Caco-2 (cell line): ENCODE measurements at regions not wholly inside any gene's neighbourhood (a gene's known extent, or its start where the extent isn't known, plus 50 kb on each side); places are given as distances from the start of the nearest gene placed in this dataset.

Source experiments
- BruUV-seq: library from RNA; stranded (reverse); fragments of 400-500 nt; replicated peaks from 2 replicates; lab custom pipeline; 2021; lab: Mats Ljungman, UMichigan
- CTCF ChIA-PET: fragments of 300-600 bp; sonication (Branson Sonifier 250); formaldehyde crosslinking; loops from one replicate; lab custom pipeline; 2022; ENCODE audit warnings: antibody characterized with exemption; lab: Charles Lee
- POLR2A ChIA-PET: fragments of 300-600 bp; sonication (Branson Sonifier 250); formaldehyde crosslinking; loops from one replicate; lab custom pipeline; 2022; ENCODE audit warnings: antibody characterized with exemption; lab: Charles Lee
- DNase-seq, 2 experiments: peaks; one replicate each; pipeline versions ENCODE4 v3.0.0 to v3.0.0-alpha.2; 2020 to 2022
- H3K27me3 ChIP-seq: replicated peaks from 2 replicates; pipeline ENCODE4 v1.6.0; 2011; ENCODE audit warnings: low read length; ENCODE audit not compliant: control insufficient read depth, insufficient read depth
- H3K36me3 ChIP-seq: 2 replicates; pipeline ENCODE4 v1.5.1; 2011; ENCODE audit warnings: low read length; ENCODE audit not compliant: control insufficient read depth, insufficient read depth
- H3K4me1 ChIP-seq: fragments of 250-450 bp; sonication (Bioruptor Pico); 2 replicates; pipeline ENCODE4 v1.5.1; 2020; ENCODE audit warnings: mild to moderate bottlenecking
- H3K4me3 ChIP-seq: 2 replicates; pipeline ENCODE4 v1.5.1; 2011; ENCODE audit warnings: low read depth, mild to moderate bottlenecking, control low read depth, low read length
- H3K9me3 ChIP-seq: fragments of 250-450 bp; sonication (Bioruptor Pico); 2 replicates; pipeline ENCODE4 v1.5.1; 2020; ENCODE audit warnings: mild to moderate bottlenecking, moderate library complexity
- H3K27ac Mint-ChIP-seq: one replicate; pipeline ENCODE4 v1.8.0; 2022; ENCODE audit warnings: mixed read lengths; ENCODE audit not compliant: unreplicated experiment
- H3K27me3 Mint-ChIP-seq: one replicate; pipeline ENCODE4 v1.8.0; 2022; ENCODE audit warnings: mixed read lengths; ENCODE audit not compliant: insufficient read depth, unreplicated experiment
- H3K36me3 Mint-ChIP-seq: one replicate; pipeline ENCODE4 v1.8.0; 2022; ENCODE audit warnings: mild to moderate bottlenecking, mixed read lengths; ENCODE audit not compliant: insufficient read depth, unreplicated experiment
- H3K4me1 Mint-ChIP-seq: one replicate; pipeline ENCODE4 v1.8.0; 2022; ENCODE audit warnings: low read depth, mixed read lengths; ENCODE audit not compliant: unreplicated experiment
- H3K4me3 Mint-ChIP-seq: one replicate; pipeline ENCODE4 v1.8.0; 2022; ENCODE audit warnings: mild to moderate bottlenecking, moderate library complexity, mixed read lengths; ENCODE audit not compliant: unreplicated experiment
- H3K9me3 Mint-ChIP-seq: one replicate; pipeline ENCODE4 v1.8.0; 2022; ENCODE audit warnings: mixed read lengths; ENCODE audit not compliant: unreplicated experiment
- CTCF ChIP-seq, 2 experiments: fragments of 200-600 bp in 1 of 2; IDR thresholded peaks; 1 replicate in 1 of 2; 2 replicates in 1 of 2; pipeline versions ENCODE4 v1.5.1 to v1.8.0; 2011 to 2022; ENCODE audit warnings: antibody characterized with exemption in 1 of 2, control low read depth in 1 of 2, inconsistent platforms in 1 of 2, low read depth in 1 of 2, low read length in 1 of 2, mild to moderate bottlenecking in 1 of 2, moderate library complexity in 1 of 2; ENCODE audit not compliant: insufficient read depth in 1 of 2, severe bottlenecking in 1 of 2, unreplicated experiment in 1 of 2
- intact Hi-C: fragments of 100-400 bp; cut with micrococcal nuclease; formaldehyde crosslinking; loops from one replicate; pipeline ENCODE4 v1.10.0; 2022; ENCODE audit not compliant: unreplicated experiment

- POLR2A ChIA-PET, result no interaction called here
These were observed 186.9 kb upstream of the PIEZO2 start for GRCh38 chr18:11336241-11336640.

DNA sequence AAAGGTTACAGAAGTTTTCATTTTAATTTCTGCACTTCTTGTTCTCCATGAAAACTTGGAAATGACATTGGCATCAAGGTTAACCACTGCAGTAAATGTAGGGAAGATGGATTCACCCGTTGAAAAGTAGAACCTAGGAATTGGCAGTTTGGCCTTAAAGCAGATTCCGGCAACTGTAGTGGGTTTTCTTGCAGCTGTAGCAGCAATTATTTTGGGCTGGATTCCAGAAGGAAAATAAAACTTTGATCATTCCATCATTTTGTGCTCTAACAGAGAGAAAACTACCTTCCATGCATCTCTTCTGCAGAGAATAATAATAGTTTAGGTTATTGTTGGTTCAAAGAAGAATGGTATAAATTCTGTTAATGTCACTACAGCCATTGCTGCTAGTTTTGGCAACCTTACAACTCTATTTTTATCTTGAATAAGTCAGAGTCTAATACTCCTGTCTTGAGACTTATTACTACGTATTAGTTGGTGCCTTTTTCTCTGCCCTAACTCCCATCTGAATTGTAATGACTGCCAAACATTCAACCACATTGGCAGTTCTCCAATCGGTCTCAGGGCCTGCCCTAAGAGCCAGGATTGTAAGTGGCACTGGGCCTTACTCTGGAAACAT, 178.1 kb upstream of the PIEZO2 start:
- H3K4me3 Mint-ChIP-seq, result no peak overlapping the region

More at GRCh38 chr18:11336241-11336640, 186.9 kb upstream of the PIEZO2 start:
- DNase-seq, result no peak
- Histone ChIP-seq H3K36me3 (no peaks in the 10 kb centered on the region), H3K4me3 (no peak overlapping the region), H3K4me1 (no peaks in the 10 kb centered on the region), H3K27me3 (no peaks in the 10 kb centered on the region), H3K9me3 (peaks cover 4% of the 10 kb centered on the region; the same call in 1 of the 2 replicates)
- no peak for TF ChIP-seq CTCF (IDR thresholded peaks at IDR 0.05; ENCODE audit: insufficient read depth in 1 of 2, low read depth in 1 of 2, low read length in 1 of 2, severe bottlenecking in 1 of 2, unreplicated experiment in 1 of 2)
- CTCF ChIA-PET, result no interaction called here
- no peaks in the 10 kb centered on the region for H3K36me3 Mint-ChIP-seq
- no peaks in the 10 kb centered on the region for H3K9me3 Mint-ChIP-seq
- intact Hi-C loops, result no loop called here
- H3K27ac Mint-ChIP-seq, result no peak overlapping the region
- H3K27me3 Mint-ChIP-seq, result no peaks in the 10 kb centered on the region
- no peaks in the 10 kb centered on the region for H3K4me1 Mint-ChIP-seq
- no TSS peak for BruUV-seq
- no peak overlapping the region for H3K4me3 Mint-ChIP-seq

More for the DNA sequence above, 178.1 kb upstream of the PIEZO2 start:
- Mint-ChIP-seq H3K27me3 (no peaks in the 10 kb centered on the region), H3K9me3 (peaks cover 10% of the 10 kb centered on the region), H3K36me3 (no peaks in the 10 kb centered on the region), H3K4me1 (peaks cover 9% of the 10 kb centered on the region), H3K27ac (no peak overlapping the region)
- ChIA-PET POLR2A (no interaction called here), CTCF (no interaction called here)
- Histone ChIP-seq H3K27me3 (no peaks in the 10 kb centered on the region), H3K4me1 (peaks cover 11% of the 10 kb centered on the region), H3K36me3 (no peaks in the 10 kb centered on the region), H3K4me3 (no peak overlapping the region), H3K9me3 (no peaks in the 10 kb centered on the region)
- no peak for DNase-seq
- BruUV-seq, result no TSS peak
- intact Hi-C loops, result no loop called here
- no peak for TF ChIP-seq CTCF (IDR thresholded peaks at IDR 0.05; ENCODE audit: insufficient read depth in 1 of 2, low read depth in 1 of 2, low read length in 1 of 2, severe bottlenecking in 1 of 2, unreplicated experiment in 1 of 2)
